KMS-11 (cell line): ENCODE measurements at regions not wholly inside any gene's neighbourhood (a gene's known extent, or its start where the extent isn't known, plus 50 kb on each side); places are given as distances from the start of the nearest gene placed in this dataset.

Experiments
- H2AFZ ChIP-seq: fragments of 200-600 bp; sonication (generic); 2 replicates; pipeline ENCODE4 v1.6.1; 2016; ENCODE audit warnings: antibody characterized with exemption, mixed run types, low read depth
- H3K27ac ChIP-seq: fragments of 200-600 bp; sonication (generic); 2 replicates; pipeline ENCODE4 v1.6.1; 2016; ENCODE audit warnings: mild to moderate bottlenecking, mixed run types
- H3K27me3 ChIP-seq: fragments of 200-600 bp; sonication (generic); 2 replicates; pipeline ENCODE4 v1.6.1; 2017; ENCODE audit warnings: mild to moderate bottlenecking, low read depth, mixed run types, moderate library complexity; ENCODE audit not compliant: insufficient read depth
- H3K36me3 ChIP-seq: fragments of 200-600 bp; sonication (generic); 2 replicates; pipeline ENCODE4 v1.6.1; 2017; ENCODE audit warnings: mild to moderate bottlenecking, mixed run types; ENCODE audit not compliant: insufficient read depth
- H3K4me1 ChIP-seq: fragments of 200-600 bp; sonication (generic); 2 replicates; pipeline ENCODE4 v1.6.1; 2016; ENCODE audit warnings: mild to moderate bottlenecking, low read depth, mixed run types; ENCODE audit not compliant: poor library complexity, severe bottlenecking
- H3K4me2 ChIP-seq: fragments of 200-600 bp; sonication (generic); 2 replicates; pipeline ENCODE4 v1.7.0; 2016; ENCODE audit warnings: mild to moderate bottlenecking, mixed run types
- H3K4me3 ChIP-seq: fragments of 200-600 bp; sonication (generic); IDR thresholded peaks from 2 replicates; pipeline ENCODE4 v1.6.1; 2017; ENCODE audit warnings: low read depth, low read length, mixed read lengths; ENCODE audit not compliant: insufficient read depth
- H3K79me2 ChIP-seq: fragments of 200-600 bp; sonication (generic); 2 replicates; pipeline ENCODE4 v1.6.1; 2016; ENCODE audit warnings: low read depth, mixed run types; ENCODE audit not compliant: insufficient read depth
- H3K9ac ChIP-seq: fragments of 200-600 bp; sonication (generic); 2 replicates; pipeline ENCODE4 v1.6.1; 2016; ENCODE audit warnings: mild to moderate bottlenecking, mixed run types
- H4K20me1 ChIP-seq: fragments of 200-600 bp; sonication (generic); 2 replicates; pipeline ENCODE4 v1.6.1; 2016; ENCODE audit warnings: mild to moderate bottlenecking, mixed run types; ENCODE audit not compliant: insufficient read depth
- CTCF ChIP-seq: fragments of 200-600 bp; sonication (generic); conservative IDR thresholded peaks from 2 replicates; pipeline ENCODE4 v1.6.1; 2017; ENCODE audit warnings: low read depth, mild to moderate bottlenecking, antibody characterized with exemption, low read length, moderate library complexity, mixed read lengths

- no peak overlapping the region for H2AFZ ChIP-seq
- no peak overlapping the region for H3K4me3 ChIP-seq
- no peak overlapping the region for H3K27ac ChIP-seq
- H3K4me2 ChIP-seq: no peak overlapping the region
- no peaks in the 10 kb centered on the region for H3K27me3 ChIP-seq
- no peaks in the 10 kb centered on the region for H4K20me1 ChIP-seq
- no peaks in the 10 kb centered on the region for H3K36me3 ChIP-seq
- no peak overlapping the region for H3K9ac ChIP-seq
- no peaks in the 10 kb centered on the region for H3K79me2 ChIP-seq
- TF ChIP-seq CTCF: no peak
- H3K4me1 ChIP-seq: no peaks in the 10 kb centered on the region
These were observed 102.6 kb downstream of the NCOR2 start for GRCh38 chr12:124464830-124465229.

- no peaks in the 10 kb centered on the region for H3K79me2 ChIP-seq
- no peak overlapping the region for H3K27ac ChIP-seq
- H2AFZ ChIP-seq: no peak overlapping the region
- no peak overlapping the region for H3K4me2 ChIP-seq
- TF ChIP-seq CTCF: no peak
- no peak overlapping the region for H3K9ac ChIP-seq
- no peaks in the 10 kb centered on the region for H3K27me3 ChIP-seq
- H4K20me1 ChIP-seq: no peaks in the 10 kb centered on the region
- no peaks in the 10 kb centered on the region for H3K4me1 ChIP-seq
- H3K36me3 ChIP-seq: no peaks in the 10 kb centered on the region
- no peak overlapping the region for H3K4me3 ChIP-seq
These were observed 103.3 kb downstream of the NCOR2 start for GRCh38 chr12:124464062-124464461.

- Histone ChIP-seq H3K9ac (no peak overlapping the region), H2AFZ (no peak overlapping the region), H3K79me2 (no peaks in the 10 kb centered on the region), H3K27ac (no peak overlapping the region), H3K4me3 (no peak overlapping the region), H4K20me1 (no peaks in the 10 kb centered on the region), H3K4me2 (no peak overlapping the region), H3K4me1 (no peaks in the 10 kb centered on the region), H3K27me3 (no peaks in the 10 kb centered on the region), H3K36me3 (no peaks in the 10 kb centered on the region)
- no peak for TF ChIP-seq CTCF
These were observed 104.0 kb downstream of the NCOR2 start for GRCh38 chr12:124463341-124463921.

GRCh38 chr12:124462750-124463149, 104.7 kb downstream of the NCOR2 start:
- Histone ChIP-seq H3K4me1 (no peaks in the 10 kb centered on the region), H3K27ac (no peak overlapping the region), H3K27me3 (no peaks in the 10 kb centered on the region), H3K4me2 (no peak overlapping the region), H3K36me3 (no peaks in the 10 kb centered on the region), H3K9ac (no peak overlapping the region), H3K4me3 (no peak overlapping the region), H4K20me1 (no peaks in the 10 kb centered on the region), H3K79me2 (no peaks in the 10 kb centered on the region), H2AFZ (no peak overlapping the region)
- TF ChIP-seq CTCF: no peak
